ENCODE measurements at regions not wholly inside any gene's neighbourhood (a gene's known extent, or its start where the extent isn't known, plus 50 kb on each side); places are given as distances from the start of the nearest gene placed in this dataset.

DNA sequence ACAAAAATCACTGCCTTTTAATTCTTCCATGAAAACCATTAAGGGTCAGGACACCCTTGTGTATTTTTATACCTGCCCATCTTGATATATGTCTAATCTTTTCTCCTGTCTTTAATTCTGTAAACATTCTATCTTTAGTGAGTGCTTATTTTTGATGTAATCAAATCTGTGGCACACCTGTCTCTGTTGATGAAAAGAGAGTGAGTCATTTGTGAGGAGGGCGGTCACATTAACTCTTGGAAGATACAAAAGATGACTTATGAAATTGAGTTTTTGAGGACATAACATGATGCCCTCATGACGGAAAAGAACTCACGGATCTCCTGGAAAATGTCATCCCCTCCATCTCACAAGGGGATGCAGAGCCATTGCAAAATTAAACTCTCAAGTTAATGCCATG is 206.5 kb upstream of the PGR start:
- DNase-seq (ENCODE audit: low read depth) = no peak
- TF ChIP-seq, protein P1, sequence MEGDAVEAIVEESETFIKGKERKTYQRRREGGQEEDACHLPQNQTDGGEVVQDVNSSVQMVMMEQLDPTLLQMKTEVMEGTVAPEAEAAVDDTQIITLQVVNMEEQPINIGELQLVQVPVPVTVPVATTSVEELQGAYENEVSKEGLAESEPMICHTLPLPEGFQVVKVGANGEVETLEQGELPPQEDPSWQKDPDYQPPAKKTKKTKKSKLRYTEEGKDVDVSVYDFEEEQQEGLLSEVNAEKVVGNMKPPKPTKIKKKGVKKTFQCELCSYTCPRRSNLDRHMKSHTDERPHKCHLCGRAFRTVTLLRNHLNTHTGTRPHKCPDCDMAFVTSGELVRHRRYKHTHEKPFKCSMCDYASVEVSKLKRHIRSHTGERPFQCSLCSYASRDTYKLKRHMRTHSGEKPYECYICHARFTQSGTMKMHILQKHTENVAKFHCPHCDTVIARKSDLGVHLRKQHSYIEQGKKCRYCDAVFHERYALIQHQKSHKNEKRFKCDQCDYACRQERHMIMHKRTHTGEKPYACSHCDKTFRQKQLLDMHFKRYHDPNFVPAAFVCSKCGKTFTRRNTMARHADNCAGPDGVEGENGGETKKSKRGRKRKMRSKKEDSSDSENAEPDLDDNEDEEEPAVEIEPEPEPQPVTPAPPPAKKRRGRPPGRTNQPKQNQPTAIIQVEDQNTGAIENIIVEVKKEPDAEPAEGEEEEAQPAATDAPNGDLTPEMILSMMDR (conservative IDR thresholded peaks at IDR 0.05; ENCODE audit: low read depth, low read length) = no peak
- H3K4me3 ChIP-seq (ENCODE audit: low read depth, low read length) = no peak overlapping the region

DNA sequence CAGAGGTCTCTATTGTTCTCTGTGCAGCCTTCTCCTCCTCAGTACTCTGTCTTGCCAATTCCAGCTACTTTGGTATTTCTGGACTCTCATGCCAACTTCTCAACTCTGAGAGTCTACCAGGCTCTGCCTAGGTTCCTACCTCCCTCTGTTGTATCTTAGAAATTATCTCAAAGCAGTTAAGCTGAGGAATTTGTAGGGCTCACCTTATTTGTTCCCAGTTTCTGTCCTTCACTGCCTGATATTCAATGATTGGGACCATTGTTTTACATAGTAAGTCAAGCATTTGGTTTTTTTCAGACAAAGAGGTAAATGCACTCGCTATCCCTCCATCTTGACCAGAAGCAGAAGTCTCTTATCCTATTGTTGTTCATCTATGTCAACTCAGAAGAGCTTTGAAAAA is 205.0 kb upstream of the PGR start:
- no peak overlapping the region for H3K4me3 ChIP-seq (ENCODE audit: low read depth, low read length)
- TF ChIP-seq, protein P1 (conservative IDR thresholded peaks at IDR 0.05; ENCODE audit: low read depth, low read length) = no peak

DNA sequence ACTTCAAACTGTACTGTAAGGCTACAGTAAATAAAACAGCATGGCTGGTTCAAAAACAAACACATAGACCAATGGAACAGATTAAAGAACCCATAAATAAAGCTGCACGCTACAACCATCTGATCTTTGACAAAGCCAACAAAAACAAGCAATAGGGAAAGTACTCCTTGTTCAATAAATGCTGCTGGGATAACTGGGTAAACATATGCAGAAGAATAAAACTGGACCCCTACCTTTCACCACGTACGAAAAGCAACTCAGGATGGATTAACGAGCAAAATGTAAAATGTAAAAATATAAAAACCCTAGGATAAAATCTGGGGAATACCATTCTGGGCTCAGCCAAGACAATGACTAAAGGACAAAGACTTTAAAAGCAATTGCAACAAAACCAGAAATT is 201.8 kb upstream of the PGR start:
- no peak overlapping the region for H3K4me3 ChIP-seq (ENCODE audit: low read depth, low read length)
- no peak for DNase-seq (ENCODE audit: low read depth)
- TF ChIP-seq, protein P1 (conservative IDR thresholded peaks at IDR 0.05; ENCODE audit: low read depth, low read length) = no peak

More for the DNA sequence above, 205.0 kb upstream of the PGR start:
- DNase-seq (ENCODE audit: low read depth) = no peak

DNA sequence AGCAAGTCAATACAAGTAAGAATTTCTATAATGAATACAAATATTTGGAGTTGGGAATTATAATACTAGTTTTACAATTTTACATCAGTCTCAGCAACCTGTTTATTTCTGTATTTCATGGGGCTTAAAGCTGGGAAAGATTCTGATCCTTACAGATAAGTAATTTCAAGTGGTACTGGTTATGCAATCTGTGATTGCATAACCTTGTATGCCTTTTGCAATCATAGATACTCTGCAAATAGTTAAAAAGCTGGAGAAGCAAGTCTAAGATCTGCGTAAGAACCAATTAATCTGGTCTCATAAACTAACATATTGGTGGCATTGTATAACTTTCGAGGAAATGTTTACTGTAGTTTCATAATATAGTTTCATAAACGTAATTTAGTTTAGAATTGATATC is 198.3 kb upstream of the PGR start:
- no peak overlapping the region for H3K4me3 ChIP-seq (ENCODE audit: low read depth, low read length)
- DNase-seq (ENCODE audit: low read depth) = peak; percentile 14
- TF ChIP-seq, protein P1 (conservative IDR thresholded peaks at IDR 0.05; ENCODE audit: low read depth, low read length) = no peak

DNA sequence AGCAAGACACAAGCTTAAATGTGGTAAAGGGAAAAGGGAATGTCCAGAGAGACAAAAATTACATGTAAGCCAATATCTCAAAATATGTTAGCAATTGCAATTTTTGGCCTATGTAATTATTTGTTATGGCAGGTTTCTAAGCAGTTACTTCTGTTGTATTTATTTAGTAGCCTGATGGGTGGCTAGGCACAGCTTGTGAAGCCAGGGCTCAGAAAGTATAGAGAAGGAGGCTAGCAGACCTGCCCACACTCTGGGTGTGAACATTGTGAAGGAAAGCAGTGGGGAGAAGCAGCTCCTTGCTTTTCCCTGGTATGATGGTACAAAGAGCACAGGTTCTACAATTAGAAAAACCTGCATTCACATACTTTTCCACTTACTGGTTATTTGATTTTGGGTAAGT is 196.5 kb upstream of the PGR start:
- H3K4me3 ChIP-seq (ENCODE audit: low read depth, low read length) = no peak overlapping the region
- no peak for DNase-seq (ENCODE audit: low read depth)
- TF ChIP-seq, protein P1 (conservative IDR thresholded peaks at IDR 0.05; ENCODE audit: low read depth, low read length) = no peak

DNA sequence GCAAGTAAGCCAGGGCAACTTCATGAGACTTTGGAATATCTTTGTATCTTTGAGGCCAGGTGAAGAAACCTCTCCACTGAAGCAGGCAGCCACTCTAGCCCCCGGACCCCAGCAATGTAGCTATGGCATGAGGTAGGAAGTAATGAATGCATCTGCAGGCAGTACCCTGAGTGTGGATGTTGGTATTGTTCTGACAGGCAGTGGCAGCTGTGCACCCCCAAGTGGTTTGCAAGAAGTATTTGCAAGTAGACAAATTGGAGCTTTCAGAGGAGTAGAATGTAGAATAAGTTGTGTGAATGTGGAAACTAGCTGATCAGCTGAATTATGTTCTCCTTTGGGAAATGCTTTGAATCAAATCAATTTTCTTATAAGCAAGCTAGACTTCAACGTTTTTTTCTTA is 194.4 kb upstream of the PGR start:
- TF ChIP-seq, protein P1 (conservative IDR thresholded peaks at IDR 0.05; ENCODE audit: low read depth, low read length) = peak; percentile 4
- no peak overlapping the region for H3K4me3 ChIP-seq (ENCODE audit: low read depth, low read length)
- DNase-seq (ENCODE audit: low read depth) = no peak

DNA sequence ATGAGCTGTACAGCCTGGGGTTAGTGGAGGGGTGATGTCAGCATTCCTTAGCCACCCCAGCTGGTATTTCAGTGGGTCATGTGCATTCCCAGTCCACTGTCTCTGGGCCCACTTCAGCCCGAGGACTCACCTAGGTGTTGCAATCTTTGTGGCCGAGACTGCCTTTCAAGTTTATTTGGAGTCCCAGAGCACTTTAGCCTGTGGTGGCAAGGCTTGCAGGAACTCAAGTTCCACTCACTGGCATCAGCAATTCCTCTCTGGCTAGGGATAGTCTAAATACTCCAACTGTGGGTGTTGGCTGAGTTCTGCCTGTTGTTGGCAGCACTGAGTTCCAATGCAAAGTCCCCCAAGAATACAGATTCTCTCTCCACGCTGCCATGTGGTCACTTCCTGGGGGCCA is 191.6 kb upstream of the PGR start:
- no peak overlapping the region for H3K4me3 ChIP-seq (ENCODE audit: low read depth, low read length)
- TF ChIP-seq, protein P1 (conservative IDR thresholded peaks at IDR 0.05; ENCODE audit: low read depth, low read length) = no peak
- no peak for DNase-seq (ENCODE audit: low read depth)
